ENCODE measurements at regions not wholly inside any gene's neighbourhood (a gene's known extent, or its start where the extent isn't known, plus 50 kb on each side); places are given as distances from the start of the nearest gene placed in this dataset.

DNA sequence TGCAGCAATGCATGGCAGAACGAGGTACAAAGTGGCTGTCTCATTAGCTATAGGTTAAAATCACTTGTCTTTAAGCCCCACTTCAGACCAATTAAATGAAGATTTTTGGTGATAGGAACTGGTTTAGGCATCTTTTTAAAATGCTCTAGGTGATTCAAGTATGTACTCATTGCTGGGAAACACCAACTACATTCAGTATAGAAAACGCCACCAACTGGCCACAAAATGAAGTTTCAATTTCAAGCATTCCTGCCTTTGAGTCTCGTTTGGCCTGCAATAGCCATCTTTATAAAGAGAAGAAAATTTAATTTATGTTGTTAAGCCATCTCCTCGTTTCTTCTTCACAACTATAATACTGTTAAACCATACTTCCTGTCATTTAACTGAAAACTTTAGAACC, 587.9 kb downstream of the GBE1 start:
- FAIRE-seq (no peak), DNase-seq (ENCODE audit: insufficient read length, low spot score) (no peak)
- TF ChIP-seq, protein P1, sequence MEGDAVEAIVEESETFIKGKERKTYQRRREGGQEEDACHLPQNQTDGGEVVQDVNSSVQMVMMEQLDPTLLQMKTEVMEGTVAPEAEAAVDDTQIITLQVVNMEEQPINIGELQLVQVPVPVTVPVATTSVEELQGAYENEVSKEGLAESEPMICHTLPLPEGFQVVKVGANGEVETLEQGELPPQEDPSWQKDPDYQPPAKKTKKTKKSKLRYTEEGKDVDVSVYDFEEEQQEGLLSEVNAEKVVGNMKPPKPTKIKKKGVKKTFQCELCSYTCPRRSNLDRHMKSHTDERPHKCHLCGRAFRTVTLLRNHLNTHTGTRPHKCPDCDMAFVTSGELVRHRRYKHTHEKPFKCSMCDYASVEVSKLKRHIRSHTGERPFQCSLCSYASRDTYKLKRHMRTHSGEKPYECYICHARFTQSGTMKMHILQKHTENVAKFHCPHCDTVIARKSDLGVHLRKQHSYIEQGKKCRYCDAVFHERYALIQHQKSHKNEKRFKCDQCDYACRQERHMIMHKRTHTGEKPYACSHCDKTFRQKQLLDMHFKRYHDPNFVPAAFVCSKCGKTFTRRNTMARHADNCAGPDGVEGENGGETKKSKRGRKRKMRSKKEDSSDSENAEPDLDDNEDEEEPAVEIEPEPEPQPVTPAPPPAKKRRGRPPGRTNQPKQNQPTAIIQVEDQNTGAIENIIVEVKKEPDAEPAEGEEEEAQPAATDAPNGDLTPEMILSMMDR (IDR thresholded peaks at IDR 0.05; ENCODE audit: insufficient read depth, missing control alignments) = peak; percentile 21

DNA sequence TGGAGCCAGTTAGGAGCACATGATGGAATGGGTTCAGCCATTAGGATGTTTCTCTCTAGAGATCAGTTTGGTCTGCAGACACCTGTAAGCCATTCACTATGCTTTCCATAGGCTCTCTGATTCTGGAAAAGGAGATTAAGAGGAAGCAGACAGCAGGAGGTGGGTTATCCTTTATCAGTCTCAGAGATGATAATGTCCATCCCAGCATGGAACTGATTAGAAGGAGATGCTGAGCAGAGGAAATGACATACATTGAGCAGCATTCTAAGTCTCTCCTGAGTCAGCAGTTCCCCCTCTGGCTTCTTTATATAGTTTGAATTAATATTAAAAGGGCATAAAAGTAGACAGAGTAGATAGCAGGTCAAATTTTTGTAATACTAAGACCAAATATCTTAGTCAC, 591.1 kb downstream of the GBE1 start:
- DNase-seq (ENCODE audit: insufficient read length, low spot score) = no peak
- TF ChIP-seq, protein P1 (IDR thresholded peaks at IDR 0.05; ENCODE audit: insufficient read depth, missing control alignments) = no peak
- no peak for FAIRE-seq

DNA sequence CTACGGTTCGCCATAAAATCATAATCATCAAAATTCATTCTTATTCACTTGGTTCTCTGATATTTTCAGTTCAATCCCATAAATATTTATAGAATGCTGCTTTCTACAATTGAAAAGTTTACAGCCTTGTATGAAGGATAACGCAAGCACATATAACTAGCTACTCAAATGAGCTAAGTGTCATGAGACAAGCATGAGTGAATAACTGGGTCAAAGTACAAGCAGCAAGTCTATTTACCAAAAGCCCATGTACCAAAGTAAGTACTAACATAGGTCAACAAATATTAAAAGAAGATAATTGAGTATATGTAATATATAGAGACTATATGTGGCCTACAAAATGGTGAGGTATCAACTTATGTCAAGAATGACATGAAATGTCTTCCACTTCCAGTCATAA, 596.6 kb downstream of the GBE1 start:
- TF ChIP-seq, protein P1 (IDR thresholded peaks at IDR 0.05; ENCODE audit: insufficient read depth, missing control alignments) = no peak
- FAIRE-seq (no peak), DNase-seq (ENCODE audit: insufficient read length, low spot score) (no peak)

DNA sequence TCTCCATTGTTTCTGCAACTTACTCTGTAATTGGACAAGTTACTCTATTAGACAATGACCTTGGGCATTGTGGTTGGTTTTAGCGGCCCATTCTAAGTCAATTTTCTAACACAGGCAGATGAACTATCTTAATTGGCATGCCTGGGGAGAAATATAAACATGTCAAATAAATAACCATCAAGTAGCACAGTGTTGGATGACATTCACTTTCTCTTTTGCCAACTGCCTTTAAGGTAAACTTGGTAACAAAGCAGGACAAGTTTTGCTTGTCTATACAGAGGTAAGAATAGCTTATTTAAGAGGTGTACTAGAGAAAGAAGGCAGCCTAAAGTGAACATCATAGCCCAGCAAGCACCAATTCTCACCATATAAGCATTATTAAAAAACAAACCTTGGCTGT, 599.6 kb downstream of the GBE1 start:
- DNase-seq (ENCODE audit: insufficient read length, low spot score) = no peak
- FAIRE-seq = no peak
- TF ChIP-seq, protein P1 (IDR thresholded peaks at IDR 0.05; ENCODE audit: insufficient read depth, missing control alignments) = no peak

DNA sequence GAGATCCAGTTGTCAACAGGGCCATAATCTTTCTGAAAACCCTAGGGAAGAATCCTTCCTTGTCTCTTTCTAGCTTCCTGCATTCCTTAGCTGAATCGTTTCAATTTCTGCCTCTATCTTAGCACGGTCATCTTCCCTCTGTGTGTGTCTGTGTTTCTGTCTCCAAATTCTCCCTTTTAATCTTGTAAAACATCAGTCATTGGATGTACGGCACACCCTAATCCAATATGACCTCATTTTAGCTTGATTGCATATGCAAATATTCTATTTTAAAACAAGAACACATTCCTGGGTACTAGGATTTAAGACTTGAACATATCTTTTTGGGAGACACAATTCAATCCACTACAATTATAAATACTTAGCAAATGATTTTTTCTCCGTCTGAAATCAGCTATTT, 600.3 kb downstream of the GBE1 start:
- no peak for DNase-seq (ENCODE audit: insufficient read length, low spot score)
- no peak for FAIRE-seq
- TF ChIP-seq, protein P1 (IDR thresholded peaks at IDR 0.05; ENCODE audit: insufficient read depth, missing control alignments) = no peak

DNA sequence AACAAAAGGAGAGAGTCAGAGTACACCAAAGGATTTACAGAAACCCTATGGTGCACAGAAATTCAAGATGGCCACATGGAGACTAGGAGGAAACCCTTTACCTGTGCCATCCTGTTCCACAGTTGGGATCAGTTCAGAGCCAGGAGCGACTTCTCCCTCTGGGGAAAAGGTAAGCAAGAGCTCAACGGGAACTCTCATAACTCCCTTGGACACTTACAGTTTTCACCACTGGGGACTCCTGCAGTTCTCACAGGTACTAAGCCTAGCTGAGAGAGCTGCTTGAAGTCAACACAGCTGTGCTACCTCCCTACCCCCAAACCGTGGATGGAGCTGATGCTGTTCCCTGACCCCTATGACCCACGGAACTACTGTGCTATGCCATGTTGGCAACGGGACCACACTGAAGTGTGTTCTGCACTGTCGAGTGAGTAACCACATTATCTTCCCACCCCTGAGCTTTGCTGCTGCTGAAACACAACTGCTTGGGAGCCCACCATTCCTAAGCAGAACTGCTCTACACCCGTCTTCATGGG, 606.8 kb downstream of the GBE1 start:
- DNase-seq (ENCODE audit: insufficient read length, low spot score) (no peak), FAIRE-seq (no peak)
- TF ChIP-seq, protein P1 (IDR thresholded peaks at IDR 0.05; ENCODE audit: insufficient read depth, missing control alignments) = no peak

DNA sequence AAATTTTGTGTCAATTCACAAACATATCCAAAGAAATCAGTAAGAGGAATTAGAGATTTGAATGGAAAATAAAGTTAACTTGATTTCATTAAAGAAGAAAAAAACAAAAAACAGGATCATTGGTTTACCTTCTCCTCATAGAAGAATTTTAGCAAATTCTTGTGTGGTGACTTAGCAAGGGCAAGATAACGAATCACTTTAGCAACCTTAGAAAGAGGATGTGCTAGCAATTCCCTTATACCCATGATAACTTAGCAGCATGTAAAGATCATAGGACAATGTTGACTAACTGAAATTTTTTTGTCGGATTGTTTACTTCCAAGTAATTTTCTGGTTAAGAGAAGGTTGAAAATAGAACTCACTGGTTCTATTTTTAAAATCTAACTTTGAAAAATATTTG, 609.3 kb downstream of the GBE1 start:
- TF ChIP-seq, protein P1 (IDR thresholded peaks at IDR 0.05; ENCODE audit: insufficient read depth, missing control alignments) = no peak
- no peak for FAIRE-seq

More for the DNA sequence above, 609.3 kb downstream of the GBE1 start:
- no peak for DNase-seq (ENCODE audit: insufficient read length, low spot score)
